ENCODE measurements at regions not wholly inside any gene's neighbourhood (a gene's known extent, or its start where the extent isn't known, plus 50 kb on each side); places are given as distances from the start of the nearest gene placed in this dataset.

- no peak overlapping the region for H4K8ac ChIP-seq (ENCODE audit: extremely low read depth, insufficient read depth, low read length)
- no peak overlapping the region for H2BK20ac ChIP-seq (ENCODE audit: low read length)
- no peak overlapping the region for H3K9ac ChIP-seq (replicated peaks in 1 of 4; ENCODE audit: extremely low read depth in 1 of 4, low read depth in 3 of 4, low read length in 3 of 4)
- H3K18ac ChIP-seq (ENCODE audit: extremely low read depth, low read length), result no peak overlapping the region
- H3K4me3 ChIP-seq (ENCODE audit: extremely low read depth in 1 of 4, insufficient read depth in 2 of 4, low read depth in 3 of 4, low read length in 4 of 4), result no peak overlapping the region
- ChIA-PET POLR2A (ENCODE audit: partially characterized antibody) (no interaction called here), CTCF (ENCODE audit: partially characterized antibody) (no interaction called here)
- no peaks in the 10 kb centered on the region; a peak in 2 of 7 replicates for H3K27me3 ChIP-seq (replicated peaks in 1 of 4; ENCODE audit: control insufficient read depth in 3 of 4, extremely low read depth in 1 of 4, insufficient read depth in 3 of 4, low read length in 3 of 4)
- no peak overlapping the region for H4K91ac ChIP-seq (replicated peaks; ENCODE audit: insufficient read length, low read length)
- no peak overlapping the region for H3K4ac ChIP-seq (replicated peaks; ENCODE audit: insufficient read length, low read depth, low read length)
- no peaks in the 10 kb centered on the region for H3K79me2 ChIP-seq (ENCODE audit: control insufficient read depth in 1 of 2, insufficient read depth in 2 of 2, low read length in 2 of 2)
- H4K5ac ChIP-seq (ENCODE audit: insufficient read length, low read depth, low read length), result no peak overlapping the region
- no peak overlapping the region for H2BK15ac ChIP-seq (ENCODE audit: low read length)
- H3K14ac ChIP-seq (ENCODE audit: insufficient read length), result no peak overlapping the region
- H2BK5ac ChIP-seq (ENCODE audit: low read depth, low read length), result no peak overlapping the region
- no peak overlapping the region for H2BK12ac ChIP-seq (ENCODE audit: low read depth, low read length)
- H3K4me1 ChIP-seq (replicated peaks in 1 of 4; ENCODE audit: control insufficient read depth in 3 of 4, insufficient read depth in 4 of 4, low read length in 3 of 4), result no peaks in the 10 kb centered on the region; a peak in 1 of 7 replicates
- no peaks in the 10 kb centered on the region for H4K20me1 ChIP-seq (replicated peaks in 1 of 2; ENCODE audit: control insufficient read depth in 1 of 2, insufficient read depth in 2 of 2, low read length in 2 of 2)
- DNase-seq (ENCODE audit: low read depth in 1 of 2, low spot score in 2 of 2) (no peak), FAIRE-seq (no peak)
- no peak overlapping the region for H2AK5ac ChIP-seq (ENCODE audit: low read depth, low read length)
- H3K56ac ChIP-seq (replicated peaks; ENCODE audit: insufficient read length, low read depth, low read length), result no peak overlapping the region
- H3K23ac ChIP-seq (ENCODE audit: insufficient read length), result no peak overlapping the region
- no peaks in the 10 kb centered on the region for H3K23me2 ChIP-seq (ENCODE audit: low read depth, low read length)
- WGBS, 2 experiments (ENCODE audit: extremely low coverage in 1 of 2, insufficient coverage in 1 of 2, insufficient read length in 1 of 2, insufficient replicate concordance in 2 of 2, low coverage in 1 of 2, low lambda C conversion rate in 2 of 2, missing lambda C conversion rate in 1 of 2), result 61% methylated on average over 8 of the region's 8 CpGs; no CpG with 5 or more reads in 1 of the 2 experiments
- no peak overlapping the region for H3K4me2 ChIP-seq (ENCODE audit: insufficient read depth in 1 of 2, low read depth in 2 of 2, low read length in 2 of 2)
- no peak overlapping the region for H3K27ac ChIP-seq (ENCODE audit: low read depth, low read length)
- H3K36me3 ChIP-seq (ENCODE audit: control insufficient read depth in 2 of 4, insufficient read depth in 4 of 4, low read length in 3 of 4), result no peaks in the 10 kb centered on the region
- peaks cover 73 to 90% of the 10 kb centered on the region in 2 experiments for H3K9me3 ChIP-seq (ENCODE audit: insufficient read depth in 2 of 2, low read depth in 1 of 2, low read length in 1 of 2)
- H3K79me1 ChIP-seq (ENCODE audit: low read depth, low read length), result no peaks in the 10 kb centered on the region
- no peak overlapping the region for H2BK120ac ChIP-seq (replicated peaks; ENCODE audit: low read depth, low read length)
- H2AFZ ChIP-seq (ENCODE audit: low read length), result no peak overlapping the region
- TF ChIP-seq USF2 (IDR thresholded peaks at IDR 0.05; ENCODE audit: low read length) (no peak), ZNF274 (IDR thresholded peaks at IDR 0.05; ENCODE audit: borderline replicate concordance, extremely low read depth, low read length) (no peak), CBX8 (IDR thresholded peaks at IDR 0.05; ENCODE audit: borderline replicate concordance, low read depth, low read length) (no peak), FOSL1 (IDR thresholded peaks at IDR 0.05; ENCODE audit: insufficient read depth, low read depth, low read length) (no peak), CTBP2 (IDR thresholded peaks at IDR 0.05; ENCODE audit: borderline replicate concordance, insufficient read depth, insufficient read length, low read length) (no peak), BACH1 (IDR thresholded peaks at IDR 0.05; ENCODE audit: low read length) (no peak), SAP30 (IDR thresholded peaks at IDR 0.05; ENCODE audit: insufficient read depth, insufficient replicate concordance, low read length) (no peak), TAF1 (IDR thresholded peaks at IDR 0.05; ENCODE audit: low read depth, low read length) (no peak), SP4 (IDR thresholded peaks at IDR 0.05; ENCODE audit: low read length) (no peak), EZH2 (IDR thresholded peaks at IDR 0.05; ENCODE audit: low read depth, low read length, severe bottlenecking) (no peak), TEAD4 (IDR thresholded peaks at IDR 0.05; ENCODE audit: low read depth, low read length) (no peak), KDM4A (IDR thresholded peaks at IDR 0.05; ENCODE audit: low read depth, low read length, severe bottlenecking) (no peak), TBP (IDR thresholded peaks at IDR 0.05; ENCODE audit: low read depth, low read length) (no peak)
Measured at GRCh38 chr19:56974556-56975207, 134.2 kb upstream of the PEG3 start.
